WERI-Rb-1 (cell line): ENCODE measurements at regions not wholly inside any gene's neighbourhood (a gene's known extent, or its start where the extent isn't known, plus 50 kb on each side); places are given as distances from the start of the nearest gene placed in this dataset.

Experiments used
- DNase-seq: peaks from one replicate; pipeline ENCODE4 v3.0.0-alpha.2; 2020
- H3K27ac ChIP-seq: fragments of 250-450 bp; sonication (Bioruptor Pico); 2 replicates; pipeline ENCODE4 v1.5.1; 2020; ENCODE audit warnings: mild to moderate bottlenecking, moderate library complexity
- H3K27me3 ChIP-seq: fragments of 250-450 bp; sonication (Bioruptor Pico); 2 replicates; pipeline ENCODE4 v1.5.1; 2021; ENCODE audit warnings: mild to moderate bottlenecking, low read depth, moderate library complexity; ENCODE audit not compliant: insufficient read depth, severe bottlenecking
- H3K36me3 ChIP-seq: fragments of 250-450 bp; sonication (Bioruptor Pico); 2 replicates; pipeline ENCODE4 v1.5.1; 2020; ENCODE audit warnings: mild to moderate bottlenecking, moderate library complexity
- H3K4me3 ChIP-seq: 2 replicates; pipeline ENCODE4 v1.5.1; 2011; ENCODE audit warnings: low read depth, mild to moderate bottlenecking, control low read depth, low read length
- H3K9me3 ChIP-seq: fragments of 250-450 bp; sonication (Bioruptor Pico); 2 replicates; pipeline ENCODE4 v1.5.1; 2021; ENCODE audit warnings: mild to moderate bottlenecking, moderate library complexity; ENCODE audit not compliant: severe bottlenecking
- CTCF ChIP-seq: IDR thresholded peaks from 2 replicates; pipeline ENCODE4 v1.5.1; 2011; ENCODE audit warnings: low read depth, mild to moderate bottlenecking, control low read depth, inconsistent platforms, low read length

- TF ChIP-seq CTCF: no peak
- Histone ChIP-seq H3K4me3 (no peak overlapping the region), H3K9me3 (no peaks in the 10 kb centered on the region), H3K27ac (no peak overlapping the region), H3K36me3 (no peaks in the 10 kb centered on the region), H3K27me3 (no peaks in the 10 kb centered on the region)
- DNase-seq: no peak
Measured at GRCh38 chr10:131651674-131652437, 249.0 kb upstream of the PPP2R2D start.

DNA sequence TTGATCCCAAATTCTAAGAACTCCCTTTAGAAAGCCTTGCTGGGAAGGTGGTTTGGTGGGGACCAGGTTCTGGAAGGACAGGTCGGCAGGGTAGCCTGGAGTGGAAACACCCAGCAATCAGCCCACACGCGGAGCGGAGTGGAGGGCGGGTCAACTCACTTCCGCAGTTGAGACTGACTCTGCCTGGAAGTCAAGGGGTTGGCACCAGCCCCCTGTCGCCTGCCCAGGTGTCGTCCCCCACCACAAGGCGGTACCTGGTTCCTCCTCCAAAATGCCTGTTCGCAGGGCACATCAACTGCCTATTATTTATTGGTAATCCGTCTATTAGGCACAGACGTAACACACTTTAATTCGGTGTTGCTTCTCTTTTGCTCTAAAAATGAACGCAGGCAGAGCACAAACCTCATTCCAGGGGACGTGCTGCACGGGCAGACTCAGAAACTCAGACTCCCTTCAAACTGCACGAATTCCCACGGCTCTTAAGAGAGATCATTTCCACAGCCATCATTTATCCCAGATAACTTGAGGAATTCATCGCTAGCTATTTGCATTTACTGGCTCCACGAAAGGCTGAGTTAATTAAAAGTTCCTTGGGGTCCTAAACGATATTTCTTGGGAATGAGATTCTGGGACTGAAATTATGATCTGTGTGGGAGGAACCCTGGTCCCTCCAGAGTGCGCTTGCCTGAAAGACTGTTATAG, 248.2 kb upstream of the PPP2R2D start:
- no peaks in the 10 kb centered on the region for H3K9me3 ChIP-seq
- H3K4me3 ChIP-seq: no peak overlapping the region
- no peaks in the 10 kb centered on the region for H3K36me3 ChIP-seq
- no peak for TF ChIP-seq CTCF
- H3K27ac ChIP-seq: no peak overlapping the region
- no peaks in the 10 kb centered on the region for H3K27me3 ChIP-seq
- no peak for DNase-seq

- Histone ChIP-seq H3K9me3 (no peaks in the 10 kb centered on the region), H3K36me3 (no peaks in the 10 kb centered on the region), H3K27me3 (no peaks in the 10 kb centered on the region), H3K27ac (no peak overlapping the region), H3K4me3 (no peak overlapping the region)
- TF ChIP-seq CTCF: no peak
- DNase-seq: no peak
Measured at GRCh38 chr10:131653140-131653539, 247.7 kb upstream of the PPP2R2D start.

DNA sequence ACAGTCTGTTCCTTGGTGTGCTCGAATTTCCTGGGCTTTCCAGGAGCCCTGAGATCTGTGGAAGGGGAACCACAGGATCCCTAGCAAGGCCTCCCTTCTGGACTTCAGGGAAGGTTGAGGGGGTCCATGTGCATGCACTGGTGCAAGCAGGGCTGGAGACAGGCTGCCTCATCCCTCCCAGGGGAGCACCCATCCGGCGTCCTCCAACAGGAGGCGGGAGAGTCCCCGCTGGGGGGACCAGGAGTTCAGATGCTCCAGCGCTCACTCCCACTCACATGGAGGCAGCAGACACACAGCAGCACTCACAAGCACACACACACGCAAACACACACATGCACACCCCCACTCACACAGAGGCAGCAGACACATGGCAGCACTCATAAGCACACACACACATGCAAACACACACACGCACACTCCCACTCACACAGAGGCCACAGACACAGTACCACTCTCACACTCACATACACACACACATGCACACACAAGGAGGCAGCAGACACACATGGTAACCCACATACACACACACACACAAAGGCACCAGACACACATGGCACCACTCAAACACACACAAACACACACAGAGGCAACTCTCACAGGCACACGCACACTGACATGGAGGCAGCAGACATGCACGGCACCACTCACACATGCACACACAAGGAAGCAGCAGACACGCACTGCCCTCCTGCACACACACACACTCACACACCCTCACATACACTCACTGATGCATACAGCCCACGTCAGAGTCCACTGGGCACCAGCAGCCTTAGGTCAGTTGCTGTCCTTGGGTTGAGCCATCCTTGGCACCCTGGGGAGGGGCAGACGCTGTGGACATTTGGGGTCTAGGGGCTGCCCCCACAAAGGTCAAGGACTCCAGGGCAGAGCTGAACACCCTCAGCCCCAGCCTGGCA, 247.0 kb upstream of the PPP2R2D start:
- Histone ChIP-seq H3K27ac (no peak overlapping the region), H3K27me3 (no peaks in the 10 kb centered on the region), H3K4me3 (no peak overlapping the region), H3K36me3 (no peaks in the 10 kb centered on the region), H3K9me3 (no peaks in the 10 kb centered on the region)
- TF ChIP-seq CTCF: 0 out of 2 replicates have a peak, but pooled peaks have one; percentile 1
- DNase-seq: no peak

- no peak for TF ChIP-seq CTCF
- DNase-seq: no peak
- H3K4me3 ChIP-seq: no peak overlapping the region
- no peaks in the 10 kb centered on the region for H3K27me3 ChIP-seq
- H3K36me3 ChIP-seq: no peaks in the 10 kb centered on the region
- H3K27ac ChIP-seq: no peak overlapping the region
- H3K9me3 ChIP-seq: no peaks in the 10 kb centered on the region
Measured at GRCh38 chr10:131654471-131655087, 246.2 kb upstream of the PPP2R2D start.
